GM12874 (cell line): ENCODE measurements at regions not wholly inside any gene's neighbourhood (a gene's known extent, or its start where the extent isn't known, plus 50 kb on each side); places are given as distances from the start of the nearest gene placed in this dataset.

Source experiments
- CTCF ChIP-seq: IDR thresholded peaks from 2 replicates; pipeline ENCODE4 v1.5.1; 2011; ENCODE audit warnings: low read depth, mild to moderate bottlenecking, control low read depth, low read length, moderate library complexity; ENCODE audit not compliant: insufficient read depth

GRCh38 chr5:145628525-145628924 lies 206.6 kb downstream of the PRELID2 start:
- no peak for TF ChIP-seq CTCF

GRCh38 chr5:145619806-145620310 lies 215.3 kb downstream of the PRELID2 start:
- TF ChIP-seq CTCF, result no peak

- TF ChIP-seq CTCF, result no peak
Measured at GRCh38 chr5:145598983-145599382, 236.2 kb downstream of the PRELID2 start.

- no peak for TF ChIP-seq CTCF
Measured at GRCh38 chr5:145598184-145598583, 237.0 kb downstream of the PRELID2 start.

GRCh38 chr5:145591578-145591977 lies 243.6 kb downstream of the PRELID2 start:
- TF ChIP-seq CTCF, result no peak

- no peak for TF ChIP-seq CTCF
Measured at GRCh38 chr5:145589063-145589462, 246.1 kb downstream of the PRELID2 start.

GRCh38 chr5:145588558-145588957 lies 246.6 kb downstream of the PRELID2 start:
- TF ChIP-seq CTCF, result no peak
